Common myeloid progenitor, CD34-positive (primary cell): ENCODE measurements at regions not wholly inside any gene's neighbourhood (a gene's known extent, or its start where the extent isn't known, plus 50 kb on each side); places are given as distances from the start of the nearest gene placed in this dataset.
"Not testable (repeated sequence)": the region's sequence is repeated elsewhere in the genome, so short reads cannot be mapped to it uniquely, and the experiment has no call there.

ENCODE experiments used
- CTCF ChIA-PET: fragments of 350-600 bp; sonication (Branson Sonifier 250); formaldehyde crosslinking; loops from one replicate; lab custom pipeline; 2021; ENCODE audit warnings: antibody characterized with exemption; lab: Charles Lee
- POLR2A ChIA-PET: fragments of 350-600 bp; sonication (Branson Sonifier 250); formaldehyde crosslinking; loops from one replicate; lab custom pipeline; 2021; ENCODE audit warnings: antibody characterized with exemption; lab: Charles Lee
- DNase-seq, 3 donors: peaks; one replicate each; pipeline versions ENCODE4 v3.0.0 to v3.0.0-alpha.2; 2013
- H3K27ac ChIP-seq, 2 experiments: 1 replicate in 1 of 2; 2 replicates in 1 of 2; pipeline ENCODE4 v1.7.0; 2013; ENCODE audit warnings: inconsistent platforms in 2 of 2, low read length in 2 of 2, mild to moderate bottlenecking in 2 of 2, low read depth in 1 of 2, moderate library complexity in 1 of 2; ENCODE audit not compliant: severe bottlenecking in 2 of 2, insufficient read depth in 1 of 2, poor library complexity in 1 of 2
- H3K27me3 ChIP-seq, 5 experiments: replicated peaks in 2 of 5; 1 replicate in 3 of 5; 2 replicates in 2 of 5; pipeline versions ENCODE4 v1.6.1 to v1.7.0; 2013; ENCODE audit warnings: low read length in 4 of 5, mild to moderate bottlenecking in 2 of 5, moderate library complexity in 2 of 5, inconsistent platforms in 1 of 5; ENCODE audit not compliant: insufficient read depth in 5 of 5, control insufficient read depth in 4 of 5
- H3K36me3 ChIP-seq, 4 experiments: 1 replicate in 2 of 4; 2 replicates in 2 of 4; pipeline versions ENCODE4 v1.6.1 to v1.7.0; 2013; ENCODE audit warnings: low read length in 3 of 4, control low read depth in 1 of 4, mild to moderate bottlenecking in 1 of 4; ENCODE audit not compliant: control insufficient read depth in 4 of 4, insufficient read depth in 4 of 4
- H3K4me1 ChIP-seq, 4 experiments: 1 replicate in 3 of 4; 2 replicates in 1 of 4; pipeline versions ENCODE4 v1.6.1 to v1.7.1; 2013; ENCODE audit warnings: low read length in 3 of 4, mild to moderate bottlenecking in 3 of 4, control low read depth in 1 of 4, inconsistent platforms in 1 of 4, moderate library complexity in 1 of 4; ENCODE audit not compliant: control insufficient read depth in 4 of 4, insufficient read depth in 4 of 4; ENCODE audit errors: control extremely low read depth in 1 of 4
- H3K4me3 ChIP-seq, 7 experiments: 1 replicate in 4 of 7; 2 replicates in 3 of 7; pipeline versions ENCODE4 v1.5.1 to v1.7.0; 2013; ENCODE audit warnings: mild to moderate bottlenecking in 7 of 7, low read length in 6 of 7, moderate library complexity in 6 of 7, inconsistent platforms in 2 of 7, low read depth in 2 of 7, control low read depth in 1 of 7; ENCODE audit not compliant: insufficient read depth in 4 of 7, control insufficient read depth in 1 of 7; ENCODE audit errors: extremely low read depth in 1 of 7
- H3K9me3 ChIP-seq, 5 experiments: 1 replicate in 4 of 5; 2 replicates in 1 of 5; pipeline versions ENCODE4 v1.6.1 to v1.7.1; 2013; ENCODE audit warnings: low read length in 4 of 5, mild to moderate bottlenecking in 2 of 5, inconsistent platforms in 1 of 5, low read depth in 1 of 5, moderate library complexity in 1 of 5; ENCODE audit not compliant: control insufficient read depth in 4 of 5, insufficient read depth in 2 of 5; ENCODE audit errors: control extremely low read depth in 1 of 5
- WGBS: methylation state at CpG from one replicate; pipeline ENCODE4 v1.1.5; 2013; ENCODE audit not compliant: insufficient coverage; 5-methylcytosine and 5-hydroxymethylcytosine counted together

DNA sequence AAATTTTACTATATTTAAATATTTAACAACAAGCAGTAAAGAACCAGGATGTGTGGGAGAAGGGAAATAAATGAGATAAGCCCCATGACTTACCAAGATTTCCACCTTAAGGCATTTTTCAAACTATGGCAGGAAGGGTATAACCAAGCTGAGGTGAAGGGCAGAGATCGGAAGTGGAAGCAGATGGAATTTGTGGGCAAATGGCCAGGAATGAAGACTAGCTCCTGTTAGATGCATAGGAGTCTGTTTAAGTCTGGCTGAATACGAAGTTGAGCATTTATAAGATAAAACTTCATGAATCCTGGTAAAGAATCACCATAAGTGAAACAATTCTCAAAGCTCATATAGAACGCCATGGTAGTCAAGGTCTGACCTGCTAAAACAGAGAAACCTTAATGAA, 163.5 kb downstream of the DIO2 start:
- POLR2A ChIA-PET = no interaction called here
- peaks cover 0 to 2% (median 0%) of the 10 kb centered on the region in 5 experiments for H3K9me3 ChIP-seq
- no peaks in the 10 kb centered on the region for H3K36me3 ChIP-seq
- no peak overlapping the region for H3K4me3 ChIP-seq
- CTCF ChIA-PET = no interaction called here
- no peak overlapping the region for H3K27ac ChIP-seq
- DNase-seq = peak in 1 of 3 donors; percentile 1
- WGBS = 85% methylated on average over 2 of the region's 3 CpGs
- no peaks in the 10 kb centered on the region for H3K4me1 ChIP-seq
- no peaks in the 10 kb centered on the region for H3K27me3 ChIP-seq

DNA sequence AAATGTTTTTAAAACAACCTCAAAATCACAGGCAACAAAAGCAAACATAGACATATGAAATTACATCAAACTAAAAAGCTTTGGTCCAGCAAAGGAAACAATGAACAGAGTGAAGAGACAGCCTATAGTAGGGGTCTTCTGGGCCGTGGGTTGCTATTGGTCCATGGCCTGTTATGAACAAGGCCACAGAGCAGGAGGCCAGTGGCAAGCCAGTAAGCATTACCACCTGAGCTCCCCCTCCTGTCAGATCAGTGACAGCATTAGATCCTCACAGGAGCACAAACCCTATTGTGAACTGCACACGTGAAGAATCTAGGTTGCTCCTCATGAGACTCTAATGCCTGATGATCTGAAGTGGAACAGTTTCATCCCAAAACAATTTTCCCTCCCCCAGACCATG, 174.0 kb downstream of the DIO2 start:
- H3K27me3 ChIP-seq = no peaks in the 10 kb centered on the region
- no peaks in the 10 kb centered on the region for H3K36me3 ChIP-seq
- POLR2A ChIA-PET = no interaction called here
- H3K4me3 ChIP-seq = no peak overlapping the region
- no peaks in the 10 kb centered on the region for H3K4me1 ChIP-seq
- WGBS = 86% methylated on average over 1 of the region's 2 CpGs
- no peaks in the 10 kb centered on the region for H3K9me3 ChIP-seq
- CTCF ChIA-PET = no interaction called here
- no peak overlapping the region for H3K27ac ChIP-seq
- DNase-seq = no peak

DNA sequence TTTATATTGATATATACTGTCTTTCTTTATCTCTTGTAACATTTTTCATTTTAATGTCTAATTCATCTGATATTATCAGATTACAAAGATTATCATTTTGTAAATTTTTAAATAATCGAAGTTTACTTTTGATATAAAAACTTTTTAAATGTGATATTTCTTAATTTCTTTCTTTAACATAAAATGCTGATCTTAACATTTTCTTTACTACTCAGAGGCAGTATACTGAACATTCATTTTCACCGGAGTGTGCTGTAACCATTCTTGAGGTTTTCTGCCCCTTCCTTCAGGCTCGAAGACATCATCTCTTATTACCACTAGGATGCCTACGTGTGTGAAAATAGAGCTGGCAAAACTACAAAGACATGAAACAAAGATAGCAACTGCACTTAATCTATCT, 186.9 kb downstream of the DIO2 start:
- 100% methylated on average over 2 of the region's 4 CpGs for WGBS
- CTCF ChIA-PET = no interaction called here

DNA sequence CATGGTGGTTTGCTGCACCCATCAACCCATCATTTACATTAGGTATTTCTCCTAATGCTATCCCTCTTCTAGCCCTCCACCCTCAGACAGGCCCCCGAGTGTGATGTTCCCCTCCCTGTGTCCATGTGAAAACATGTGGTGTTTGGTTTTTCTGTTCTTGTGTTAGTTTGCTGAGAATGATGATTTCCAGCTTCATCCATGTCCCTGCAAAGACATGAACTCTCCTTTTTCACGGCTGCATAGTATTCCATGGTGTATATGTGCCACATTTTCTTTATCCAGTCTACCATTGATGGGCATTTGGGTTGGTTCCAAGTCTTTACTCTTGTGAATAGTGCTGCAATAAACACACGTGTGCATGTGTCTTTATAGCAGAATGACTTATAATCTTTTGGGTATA, 192.8 kb downstream of the DIO2 start:
- WGBS = no CpG with 5 or more reads among the region's 3 CpGs
- H3K9me3 ChIP-seq, DNase-seq, H3K4me3 ChIP-seq, H3K27me3 ChIP-seq, H3K36me3 ChIP-seq, CTCF ChIA-PET, POLR2A ChIA-PET, H3K4me1 ChIP-seq, H3K27ac ChIP-seq: not testable (repeated sequence)

More for the DNA sequence above, 186.9 kb downstream of the DIO2 start:
- Histone ChIP-seq H3K9me3 (no peaks in the 10 kb centered on the region), H3K36me3 (no peaks in the 10 kb centered on the region), H3K27ac (no peak overlapping the region), H3K27me3 (no peaks in the 10 kb centered on the region), H3K4me3 (no peak overlapping the region), H3K4me1 (no peaks in the 10 kb centered on the region)
- no peak for DNase-seq
- POLR2A ChIA-PET = no interaction called here

DNA sequence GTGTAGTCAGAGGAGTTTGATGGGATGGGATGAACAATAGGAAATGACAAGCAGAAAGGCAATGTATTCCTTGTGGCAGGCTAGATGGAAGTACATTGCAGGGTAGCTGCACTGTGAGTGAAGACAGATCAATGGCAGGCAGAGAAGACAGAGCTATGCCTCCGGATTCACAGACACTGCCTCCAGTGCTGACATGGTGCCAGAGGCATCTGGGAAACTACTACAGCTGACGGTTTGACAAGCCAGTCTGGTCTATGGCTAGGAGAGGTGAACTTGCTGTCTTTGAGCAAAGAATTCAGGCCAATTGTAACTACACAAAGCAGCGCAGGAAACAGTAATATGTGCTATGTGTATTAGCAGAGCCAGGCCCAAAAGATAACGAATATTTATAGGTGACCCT, 193.5 kb downstream of the DIO2 start:
- no peak overlapping the region for H3K27ac ChIP-seq
- H3K36me3 ChIP-seq = no peaks in the 10 kb centered on the region
- no peak overlapping the region for H3K4me3 ChIP-seq
- POLR2A ChIA-PET = no interaction called here
- no peaks in the 10 kb centered on the region for H3K27me3 ChIP-seq
- no peak for DNase-seq
- CTCF ChIA-PET = no interaction called here
- no peaks in the 10 kb centered on the region for H3K4me1 ChIP-seq
- WGBS = 81% methylated on average over 2 of the region's 4 CpGs
- peaks cover 0 to 3% (median 0%) of the 10 kb centered on the region in 5 experiments for H3K9me3 ChIP-seq

GRCh38 chr14:80010245-80010644, 201.1 kb downstream of the DIO2 start:
- H3K27ac ChIP-seq, H3K9me3 ChIP-seq, H3K4me1 ChIP-seq, DNase-seq, H3K4me3 ChIP-seq, H3K36me3 ChIP-seq, CTCF ChIA-PET, POLR2A ChIA-PET, H3K27me3 ChIP-seq: not testable (repeated sequence)
- no CpG with 5 or more reads among the region's 1 CpG for WGBS

DNA sequence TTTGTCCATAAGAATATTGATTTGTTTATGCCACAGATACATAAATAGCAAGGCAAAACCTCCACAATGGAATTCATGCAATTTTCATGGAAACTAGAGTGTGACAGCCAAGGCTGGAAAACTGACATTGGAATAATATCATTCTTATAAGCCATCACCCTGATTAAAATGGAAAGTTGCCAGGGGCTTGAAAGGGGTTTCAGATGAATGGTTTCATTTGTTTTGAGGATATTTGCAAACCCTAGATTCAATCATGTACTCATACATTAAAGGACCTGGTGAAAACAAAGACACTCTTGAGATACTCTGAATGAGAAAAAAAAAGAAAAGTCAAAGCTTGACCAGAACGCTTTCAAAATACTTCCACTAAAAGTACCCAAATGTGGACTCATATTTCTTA, 205.7 kb downstream of the DIO2 start:
- ChIA-PET CTCF (no interaction called here), POLR2A (no interaction called here)
- H3K9me3 ChIP-seq = no peaks in the 10 kb centered on the region
- no peaks in the 10 kb centered on the region for H3K27me3 ChIP-seq
- H3K4me3 ChIP-seq = no peak overlapping the region
- 40% methylated on average over 1 of the region's 1 CpG for WGBS
- no peak overlapping the region for H3K27ac ChIP-seq
- H3K4me1 ChIP-seq = no peaks in the 10 kb centered on the region
- no peak for DNase-seq
- H3K36me3 ChIP-seq = no peaks in the 10 kb centered on the region
